Fibroblast of lung (primary cell): ENCODE measurements at regions not wholly inside any gene's neighbourhood (a gene's known extent, or its start where the extent isn't known, plus 50 kb on each side); places are given as distances from the start of the nearest gene placed in this dataset.
A peak's percentile ranks its signal among the peaks of the same experiment; 100 is the strongest.

ENCODE experiments used
- DNase-seq, 2 donors: peaks; one replicate each; pipeline versions ENCODE4 v3.0.0 to v3.0.0-alpha.2; 2010; ENCODE audit warnings: low read depth in 2 of 2
- H2AFZ ChIP-seq: 2 replicates; pipeline ENCODE4 v1.5.1; 2012; ENCODE audit warnings: low read length, control low read depth, inconsistent platforms
- H3K27ac ChIP-seq: 2 replicates; pipeline ENCODE4 v1.5.1; 2011; ENCODE audit warnings: low read length, control low read depth; ENCODE audit not compliant: insufficient read depth
- H3K27me3 ChIP-seq: 2 replicates; pipeline ENCODE4 v1.5.1; 2011; ENCODE audit warnings: mild to moderate bottlenecking, low read length; ENCODE audit not compliant: control insufficient read depth, insufficient read depth
- H3K36me3 ChIP-seq: 2 replicates; pipeline ENCODE4 v1.5.1; 2011; ENCODE audit warnings: low read length; ENCODE audit not compliant: control insufficient read depth, insufficient read depth
- H3K4me1 ChIP-seq: 2 replicates; pipeline ENCODE4 v1.5.1; 2011; ENCODE audit warnings: low read length; ENCODE audit not compliant: control insufficient read depth, insufficient read depth; ENCODE audit errors: extremely low read depth
- H3K4me2 ChIP-seq: 2 replicates; pipeline ENCODE4 v1.5.1; 2011; ENCODE audit warnings: low read length, control low read depth; ENCODE audit not compliant: insufficient read depth; ENCODE audit errors: extremely low read depth
- H3K4me3 ChIP-seq, 4 experiments: fragments of 200-600 bp in 1 of 4; sonication (generic) in 1 of 4; replicated peaks in 1 of 4; 2 replicates each; pipeline ENCODE4 v1.5.1; 2011 to 2016; ENCODE audit warnings: low read length in 4 of 4, low read depth in 3 of 4, mild to moderate bottlenecking in 3 of 4, control low read depth in 2 of 4, inconsistent platforms in 1 of 4, mixed read lengths in 1 of 4; ENCODE audit not compliant: insufficient read depth in 1 of 4; ENCODE audit errors: control extremely low read depth in 1 of 4
- H3K79me2 ChIP-seq: 2 replicates; pipeline ENCODE4 v1.5.1; 2012; ENCODE audit warnings: mild to moderate bottlenecking, low read length, inconsistent platforms; ENCODE audit not compliant: control insufficient read depth, insufficient read depth
- H3K9ac ChIP-seq: 2 replicates; pipeline ENCODE4 v1.5.1; 2011; ENCODE audit warnings: mild to moderate bottlenecking, low read length, control low read depth; ENCODE audit not compliant: insufficient read depth
- H3K9me3 ChIP-seq: 2 replicates; pipeline ENCODE4 v1.5.1; 2012; ENCODE audit warnings: low read depth, low read length; ENCODE audit not compliant: control insufficient read depth, insufficient read depth
- H4K20me1 ChIP-seq: 2 replicates; pipeline ENCODE4 v1.5.1; 2011; ENCODE audit warnings: low read length; ENCODE audit not compliant: control insufficient read depth, insufficient read depth; ENCODE audit errors: extremely low read depth
- EZH2 ChIP-seq: IDR thresholded peaks from 2 replicates; pipeline ENCODE4 v1.5.1; 2012; ENCODE audit warnings: low read length, control low read depth, mild to moderate bottlenecking; ENCODE audit errors: missing control alignments
- TF ChIP-seq, protein P1 (sequence below), 2 donors: IDR thresholded peaks in 1 of 2; conservative IDR thresholded peaks in 1 of 2; 1 replicate in 1 of 2; 2 replicates in 1 of 2; pipeline ENCODE4 v1.5.1; 2011 to 2012; ENCODE audit warnings: low read length in 2 of 2, control low read depth in 1 of 2, inconsistent platforms in 1 of 2, low read depth in 1 of 2, mild to moderate bottlenecking in 1 of 2

DNA sequence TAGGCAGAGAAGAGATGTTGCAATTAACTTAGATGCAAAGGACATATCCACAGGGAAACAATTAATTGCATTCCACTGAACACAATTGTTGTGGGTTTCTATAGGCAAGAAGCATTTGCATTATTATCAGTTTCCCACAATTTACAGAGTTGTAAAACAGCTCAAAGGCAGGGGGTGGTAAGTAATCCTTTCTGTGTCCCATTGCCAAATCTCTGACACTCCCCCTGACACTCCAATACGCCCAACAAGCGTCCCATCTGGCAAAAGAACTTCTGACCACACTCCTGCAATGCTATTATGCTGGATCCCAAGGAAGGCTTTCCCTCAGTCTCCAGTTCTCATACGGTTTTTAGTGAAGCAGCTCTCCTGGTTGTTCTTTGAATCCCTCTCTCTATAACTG is 179.8 kb downstream of the CXCL12 start:
- peak in 1 of 2 donors; percentile 29 for DNase-seq
- Histone ChIP-seq H3K4me3 (no peak overlapping the region), H3K27ac (no peak overlapping the region), H3K4me2 (no peak overlapping the region), H3K4me1 (no peaks in the 10 kb centered on the region), H3K36me3 (no peaks in the 10 kb centered on the region), H4K20me1 (no peaks in the 10 kb centered on the region), H3K79me2 (no peaks in the 10 kb centered on the region), H3K9ac (no peak overlapping the region), H3K9me3 (no peaks in the 10 kb centered on the region), H3K27me3 (peaks cover 3% of the 10 kb centered on the region), H2AFZ (no peak overlapping the region)
- TF ChIP-seq EZH2 = no peak
- TF ChIP-seq, protein P1, sequence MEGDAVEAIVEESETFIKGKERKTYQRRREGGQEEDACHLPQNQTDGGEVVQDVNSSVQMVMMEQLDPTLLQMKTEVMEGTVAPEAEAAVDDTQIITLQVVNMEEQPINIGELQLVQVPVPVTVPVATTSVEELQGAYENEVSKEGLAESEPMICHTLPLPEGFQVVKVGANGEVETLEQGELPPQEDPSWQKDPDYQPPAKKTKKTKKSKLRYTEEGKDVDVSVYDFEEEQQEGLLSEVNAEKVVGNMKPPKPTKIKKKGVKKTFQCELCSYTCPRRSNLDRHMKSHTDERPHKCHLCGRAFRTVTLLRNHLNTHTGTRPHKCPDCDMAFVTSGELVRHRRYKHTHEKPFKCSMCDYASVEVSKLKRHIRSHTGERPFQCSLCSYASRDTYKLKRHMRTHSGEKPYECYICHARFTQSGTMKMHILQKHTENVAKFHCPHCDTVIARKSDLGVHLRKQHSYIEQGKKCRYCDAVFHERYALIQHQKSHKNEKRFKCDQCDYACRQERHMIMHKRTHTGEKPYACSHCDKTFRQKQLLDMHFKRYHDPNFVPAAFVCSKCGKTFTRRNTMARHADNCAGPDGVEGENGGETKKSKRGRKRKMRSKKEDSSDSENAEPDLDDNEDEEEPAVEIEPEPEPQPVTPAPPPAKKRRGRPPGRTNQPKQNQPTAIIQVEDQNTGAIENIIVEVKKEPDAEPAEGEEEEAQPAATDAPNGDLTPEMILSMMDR (conservative IDR thresholded peaks at IDR 0.05 in 1 of 2, IDR thresholded peaks at IDR 0.05 in 1 of 2; ENCODE audit: low read depth in 1 of 2, low read length in 2 of 2) = no peak

DNA sequence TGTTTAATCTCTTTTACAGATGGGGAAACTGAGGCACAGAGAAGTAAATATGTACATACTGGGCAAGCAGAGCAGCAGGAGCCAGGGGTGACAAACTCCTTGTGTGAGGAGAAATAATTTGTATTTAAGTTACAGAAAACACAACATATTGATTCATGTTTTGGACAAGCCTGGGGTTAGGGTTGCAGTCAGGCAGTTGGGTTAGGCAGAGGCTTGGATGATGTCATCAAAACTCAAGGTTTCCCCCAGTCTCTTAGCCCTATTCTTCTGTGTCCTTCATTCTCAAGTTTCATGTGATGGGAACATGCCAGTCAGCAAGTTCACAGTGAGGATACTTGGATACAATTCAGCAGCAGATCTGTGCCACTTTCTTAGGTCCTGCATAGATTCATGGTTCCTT is 181.4 kb downstream of the CXCL12 start:
- Histone ChIP-seq H4K20me1 (no peaks in the 10 kb centered on the region), H3K4me2 (no peak overlapping the region), H3K27ac (no peak overlapping the region), H3K79me2 (no peaks in the 10 kb centered on the region), H2AFZ (no peak overlapping the region), H3K27me3 (peaks cover 3% of the 10 kb centered on the region), H3K36me3 (no peaks in the 10 kb centered on the region), H3K4me3 (no peak overlapping the region), H3K9me3 (no peaks in the 10 kb centered on the region), H3K4me1 (no peaks in the 10 kb centered on the region), H3K9ac (no peak overlapping the region)
- TF ChIP-seq EZH2 = no peak
- TF ChIP-seq, protein P1 (conservative IDR thresholded peaks at IDR 0.05 in 1 of 2, IDR thresholded peaks at IDR 0.05 in 1 of 2; ENCODE audit: low read depth in 1 of 2, low read length in 2 of 2) = no peak
- no peak for DNase-seq

GRCh38 chr10:44202952-44203351 is 181.9 kb downstream of the CXCL12 start:
- Histone ChIP-seq H3K4me2 (no peak overlapping the region), H3K27me3 (peaks cover under 1% of the 10 kb centered on the region), H4K20me1 (no peaks in the 10 kb centered on the region), H3K9ac (no peak overlapping the region), H3K4me1 (peaks cover 3% of the 10 kb centered on the region), H3K36me3 (no peaks in the 10 kb centered on the region), H3K27ac (no peak overlapping the region), H2AFZ (no peak overlapping the region), H3K9me3 (no peaks in the 10 kb centered on the region), H3K79me2 (no peaks in the 10 kb centered on the region), H3K4me3 (no peak overlapping the region)
- TF ChIP-seq, protein P1 (conservative IDR thresholded peaks at IDR 0.05 in 1 of 2, IDR thresholded peaks at IDR 0.05 in 1 of 2; ENCODE audit: low read depth in 1 of 2, low read length in 2 of 2) = no peak
- TF ChIP-seq EZH2 = no peak
- no peak for DNase-seq
